ENCODE measurements at regions not wholly inside any gene's neighbourhood (a gene's known extent, or its start where the extent isn't known, plus 50 kb on each side); places are given as distances from the start of the nearest gene placed in this dataset.

GRCh38 chr4:64682481-64682880 lies 273.2 kb upstream of the TECRL start:
- TF ChIP-seq BHLHE40 (IDR thresholded peaks at IDR 0.05; ENCODE audit: borderline replicate concordance) (no peak), TARDBP (IDR thresholded peaks at IDR 0.05) (no peak), SUZ12 (IDR thresholded peaks at IDR 0.05) (no peak), HDGF (IDR thresholded peaks at IDR 0.05; ENCODE audit: borderline replicate concordance) (no peak), NFRKB (IDR thresholded peaks at IDR 0.05) (no peak), ZNF384 (IDR thresholded peaks at IDR 0.05) (no peak), FOXK2 (IDR thresholded peaks at IDR 0.05) (no peak), FOXM1 (IDR thresholded peaks at IDR 0.05; ENCODE audit: borderline replicate concordance) (no peak), ARNT (IDR thresholded peaks at IDR 0.05) (no peak), SP1 (IDR thresholded peaks at IDR 0.05) (no peak), ELF4 (IDR thresholded peaks at IDR 0.05) (no peak), FOXA1 (IDR thresholded peaks at IDR 0.05) (no peak), LEF1 (IDR thresholded peaks at IDR 0.05; ENCODE audit: borderline replicate concordance) (no peak)
- TF ChIP-seq, protein P1, sequence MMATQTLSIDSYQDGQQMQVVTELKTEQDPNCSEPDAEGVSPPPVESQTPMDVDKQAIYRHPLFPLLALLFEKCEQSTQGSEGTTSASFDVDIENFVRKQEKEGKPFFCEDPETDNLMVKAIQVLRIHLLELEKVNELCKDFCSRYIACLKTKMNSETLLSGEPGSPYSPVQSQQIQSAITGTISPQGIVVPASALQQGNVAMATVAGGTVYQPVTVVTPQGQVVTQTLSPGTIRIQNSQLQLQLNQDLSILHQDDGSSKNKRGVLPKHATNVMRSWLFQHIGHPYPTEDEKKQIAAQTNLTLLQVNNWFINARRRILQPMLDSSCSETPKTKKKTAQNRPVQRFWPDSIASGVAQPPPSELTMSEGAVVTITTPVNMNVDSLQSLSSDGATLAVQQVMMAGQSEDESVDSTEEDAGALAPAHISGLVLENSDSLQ (IDR thresholded peaks at IDR 0.05): no peak
